ENCODE measurements at regions not wholly inside any gene's neighbourhood (a gene's known extent, or its start where the extent isn't known, plus 50 kb on each side); places are given as distances from the start of the nearest gene placed in this dataset.

GRCh38 chrX:78603908-78604307, 55.2 kb downstream of the RTL3 start:
- DNase-seq, result no peak
- Histone ChIP-seq H3K4me1 (ENCODE audit: control insufficient read depth in 5 of 5, insufficient read depth in 5 of 5, low read length in 5 of 5) (no peaks in the 10 kb centered on the region), H3K9ac (ENCODE audit: insufficient read depth in 1 of 2, low read length in 2 of 2) (no peak overlapping the region), H3K36me3 (ENCODE audit: control insufficient read depth in 4 of 4, insufficient read depth in 4 of 4, low read length in 4 of 4) (no peaks in the 10 kb centered on the region), H3K9me3 (ENCODE audit: control insufficient read depth in 4 of 4, insufficient read depth in 3 of 4, low read length in 3 of 4) (peaks cover 0 to 2% (median 0%) of the 10 kb centered on the region in 4 donors), H3K4me3 (no peak overlapping the region), H3K27me3 (ENCODE audit: control insufficient read depth in 3 of 3, insufficient read depth in 3 of 3, low read length in 2 of 3) (no peaks in the 10 kb centered on the region), H3K27ac (ENCODE audit: low read depth in 1 of 2, low read length in 1 of 2) (no peak overlapping the region)
- WGBS, 2 donors, result 76 to 90% methylated on average over 2 of the region's 2 CpGs
- ATAC-seq (ENCODE audit: insufficient read depth, low FRiP score), result no peak
- TF ChIP-seq, protein P1, sequence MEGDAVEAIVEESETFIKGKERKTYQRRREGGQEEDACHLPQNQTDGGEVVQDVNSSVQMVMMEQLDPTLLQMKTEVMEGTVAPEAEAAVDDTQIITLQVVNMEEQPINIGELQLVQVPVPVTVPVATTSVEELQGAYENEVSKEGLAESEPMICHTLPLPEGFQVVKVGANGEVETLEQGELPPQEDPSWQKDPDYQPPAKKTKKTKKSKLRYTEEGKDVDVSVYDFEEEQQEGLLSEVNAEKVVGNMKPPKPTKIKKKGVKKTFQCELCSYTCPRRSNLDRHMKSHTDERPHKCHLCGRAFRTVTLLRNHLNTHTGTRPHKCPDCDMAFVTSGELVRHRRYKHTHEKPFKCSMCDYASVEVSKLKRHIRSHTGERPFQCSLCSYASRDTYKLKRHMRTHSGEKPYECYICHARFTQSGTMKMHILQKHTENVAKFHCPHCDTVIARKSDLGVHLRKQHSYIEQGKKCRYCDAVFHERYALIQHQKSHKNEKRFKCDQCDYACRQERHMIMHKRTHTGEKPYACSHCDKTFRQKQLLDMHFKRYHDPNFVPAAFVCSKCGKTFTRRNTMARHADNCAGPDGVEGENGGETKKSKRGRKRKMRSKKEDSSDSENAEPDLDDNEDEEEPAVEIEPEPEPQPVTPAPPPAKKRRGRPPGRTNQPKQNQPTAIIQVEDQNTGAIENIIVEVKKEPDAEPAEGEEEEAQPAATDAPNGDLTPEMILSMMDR (IDR thresholded peaks at IDR 0.05; ENCODE audit: control extremely low read depth, extremely low read depth), result no peak

- DNase-seq, result peak in 1 of 3 donors; percentile 2
- no peak overlapping the region for H3K9ac ChIP-seq (ENCODE audit: insufficient read depth in 1 of 2, low read length in 2 of 2)
- H3K4me1 ChIP-seq (ENCODE audit: control insufficient read depth in 5 of 5, insufficient read depth in 5 of 5, low read length in 5 of 5), result no peaks in the 10 kb centered on the region
- no peaks in the 10 kb centered on the region for H3K36me3 ChIP-seq (ENCODE audit: control insufficient read depth in 4 of 4, insufficient read depth in 4 of 4, low read length in 4 of 4)
- H3K9me3 ChIP-seq (ENCODE audit: control insufficient read depth in 4 of 4, insufficient read depth in 3 of 4, low read length in 3 of 4), result peaks cover 0 to 2% (median 0%) of the 10 kb centered on the region in 4 donors
- no peaks in the 10 kb centered on the region for H3K27me3 ChIP-seq (ENCODE audit: control insufficient read depth in 3 of 3, insufficient read depth in 3 of 3, low read length in 2 of 3)
- H3K27ac ChIP-seq (ENCODE audit: low read depth in 1 of 2, low read length in 1 of 2), result no peak overlapping the region
- TF ChIP-seq, protein P1 (IDR thresholded peaks at IDR 0.05; ENCODE audit: control extremely low read depth, extremely low read depth), result no peak
- ATAC-seq (ENCODE audit: insufficient read depth, low FRiP score), result no peak
- WGBS, 2 donors, result 29 to 44% methylated on average over 3 of the region's 3 CpGs
- H3K4me3 ChIP-seq, result no peak overlapping the region
These were observed 63.1 kb downstream of the RTL3 start for GRCh38 chrX:78595901-78596502.

- no peak overlapping the region for H3K27ac ChIP-seq (ENCODE audit: low read depth in 1 of 2, low read length in 1 of 2)
- H3K4me1 ChIP-seq (ENCODE audit: control insufficient read depth in 5 of 5, insufficient read depth in 5 of 5, low read length in 5 of 5), result no peaks in the 10 kb centered on the region
- no peaks in the 10 kb centered on the region for H3K9me3 ChIP-seq (ENCODE audit: control insufficient read depth in 4 of 4, insufficient read depth in 3 of 4, low read length in 3 of 4)
- TF ChIP-seq, protein P1 (IDR thresholded peaks at IDR 0.05; ENCODE audit: control extremely low read depth, extremely low read depth), result no peak
- no peaks in the 10 kb centered on the region for H3K27me3 ChIP-seq (ENCODE audit: control insufficient read depth in 3 of 3, insufficient read depth in 3 of 3, low read length in 2 of 3)
- no peaks in the 10 kb centered on the region for H3K36me3 ChIP-seq (ENCODE audit: control insufficient read depth in 4 of 4, insufficient read depth in 4 of 4, low read length in 4 of 4)
- no peak for DNase-seq
- WGBS, 2 donors, result 47 to 94% methylated on average over 1 of the region's 1 CpG
- ATAC-seq (ENCODE audit: insufficient read depth, low FRiP score), result no peak
- H3K4me3 ChIP-seq, result no peak overlapping the region
- no peak overlapping the region for H3K9ac ChIP-seq (ENCODE audit: insufficient read depth in 1 of 2, low read length in 2 of 2)
These were observed 65.4 kb downstream of the RTL3 start for GRCh38 chrX:78593701-78594100.

DNA sequence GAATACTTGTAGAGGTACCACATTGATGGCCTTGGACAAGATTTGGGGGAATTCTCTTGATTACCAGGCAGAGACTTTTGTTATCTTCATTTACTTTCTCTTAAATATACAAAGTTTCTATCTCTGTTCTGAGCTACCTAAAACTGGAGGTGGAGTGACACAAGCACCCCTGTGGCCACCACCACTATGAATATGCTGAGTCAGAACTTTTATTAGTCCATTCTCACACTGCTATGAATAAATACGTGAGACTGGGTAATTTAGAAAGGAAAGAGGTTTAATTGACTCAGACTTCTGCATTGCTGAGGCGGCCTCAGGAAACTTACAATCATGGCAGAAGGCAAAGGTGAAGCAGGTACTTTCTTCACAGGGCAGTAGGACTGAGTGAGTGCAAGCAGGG, 67.1 kb downstream of the RTL3 start:
- DNase-seq (no peak), ATAC-seq (ENCODE audit: insufficient read depth, low FRiP score) (no peak)
- H3K9me3 ChIP-seq (ENCODE audit: control insufficient read depth in 4 of 4, insufficient read depth in 3 of 4, low read length in 3 of 4), result no peaks in the 10 kb centered on the region
- TF ChIP-seq, protein P1 (IDR thresholded peaks at IDR 0.05; ENCODE audit: control extremely low read depth, extremely low read depth), result no peak
- no peak overlapping the region for H3K4me3 ChIP-seq
- H3K36me3 ChIP-seq (ENCODE audit: control insufficient read depth in 4 of 4, insufficient read depth in 4 of 4, low read length in 4 of 4), result no peaks in the 10 kb centered on the region
- no peaks in the 10 kb centered on the region for H3K4me1 ChIP-seq (ENCODE audit: control insufficient read depth in 5 of 5, insufficient read depth in 5 of 5, low read length in 5 of 5)
- WGBS, 2 donors, result 60 to 100% methylated on average over 2 of the region's 2 CpGs
- no peak overlapping the region for H3K27ac ChIP-seq (ENCODE audit: low read depth in 1 of 2, low read length in 1 of 2)
- no peaks in the 10 kb centered on the region for H3K27me3 ChIP-seq (ENCODE audit: control insufficient read depth in 3 of 3, insufficient read depth in 3 of 3, low read length in 2 of 3)
- no peak overlapping the region for H3K9ac ChIP-seq (ENCODE audit: insufficient read depth in 1 of 2, low read length in 2 of 2)
